Gastroesophageal sphincter (tissue), 4 donors: ENCODE measurements at regions not wholly inside any gene's neighbourhood (a gene's known extent, or its start where the extent isn't known, plus 50 kb on each side); places are given as distances from the start of the nearest gene placed in this dataset.

Experiments
- ATAC-seq: fragments of 150-250 bp; one replicate; pipeline ENCODE4 v1.9.1; 2016; ENCODE audit warnings: mild to moderate bottlenecking, moderate library complexity
- H3K27ac ChIP-seq, 4 donors: fragments of 200-600 bp; sonication (generic) in 3 of 4; 1 replicate in 3 of 4; 2 replicates in 1 of 4; pipeline ENCODE4 v1.5.1; 2016 to 2019
- H3K27me3 ChIP-seq: fragments of 200-600 bp; sonication (generic); one replicate; pipeline ENCODE4 v1.5.1; 2019
- H3K36me3 ChIP-seq, 2 donors: fragments of 200-600 bp; sonication (generic); one replicate each; pipeline ENCODE4 v1.5.1; 2019; ENCODE audit warnings: control low read depth in 1 of 2
- H3K4me1 ChIP-seq, 3 donors: fragments of 200-600 bp; sonication (generic); 1 replicate in 2 of 3; 2 replicates in 1 of 3; pipeline ENCODE4 v1.5.1; 2016 to 2019; ENCODE audit warnings: control low read depth in 2 of 3
- H3K4me3 ChIP-seq, 2 donors: fragments of 200-600 bp; sonication (generic); one replicate each; pipeline ENCODE4 v1.5.1; 2019; ENCODE audit warnings: mild to moderate bottlenecking in 1 of 2, moderate library complexity in 1 of 2
- H3K9me3 ChIP-seq, 3 donors: fragments of 200-600 bp; sonication (generic); one replicate each; pipeline ENCODE4 v1.5.1; 2017 to 2019; ENCODE audit warnings: control low read depth in 2 of 3
- EP300 ChIP-seq: sonication (generic); formaldehyde crosslinking; IDR thresholded peaks from one replicate; pipeline ENCODE4 v1.6.1; 2017; ENCODE audit warnings: antibody characterized with exemption, mild to moderate bottlenecking
- POLR2A ChIP-seq, 2 donors: fragments of 450-650 bp; IDR thresholded peaks; one replicate each; pipeline ENCODE4 v1.6.1; 2017; ENCODE audit warnings: antibody characterized with exemption in 2 of 2, mild to moderate bottlenecking in 2 of 2, moderate library complexity in 1 of 2
- POLR2AphosphoS5 ChIP-seq: sonication (generic); formaldehyde crosslinking; IDR thresholded peaks from one replicate; pipeline ENCODE4 v1.6.1; 2017; ENCODE audit warnings: antibody characterized with exemption
- WGBS, 2 donors: methylation state at CpG; one replicate each; pipeline ENCODE4 v1.1.5; 2018; ENCODE audit warnings: low coverage in 1 of 2; 5-methylcytosine and 5-hydroxymethylcytosine counted together
- TF ChIP-seq, protein P1 (sequence below), 4 experiments: fragments of 200-600 bp in 2 of 4; fragments of 450-650 bp in 2 of 4; sonication (generic) in 1 of 4; IDR thresholded peaks; one replicate each; pipeline ENCODE4 v1.5.1; 2017 to 2019; ENCODE audit warnings: antibody characterized with exemption in 4 of 4, mild to moderate bottlenecking in 2 of 4, moderate library complexity in 2 of 4

DNA sequence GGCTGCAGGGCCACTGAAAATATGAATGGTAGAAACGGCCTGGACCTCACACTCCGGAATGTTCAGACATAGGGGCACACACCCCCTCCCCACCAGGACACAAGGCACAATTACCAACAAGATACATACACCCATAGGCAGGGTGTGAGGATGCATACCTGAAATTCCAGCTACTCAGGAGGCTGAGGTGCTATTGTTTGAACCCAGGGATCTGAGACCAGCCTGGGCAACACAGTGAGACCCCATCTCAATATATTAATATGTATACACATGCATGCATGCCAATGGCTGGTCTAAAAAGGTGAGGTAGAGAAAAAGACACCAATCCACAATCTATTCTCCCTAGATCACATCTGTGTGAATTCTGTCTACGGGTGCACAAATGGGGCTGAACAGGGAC lies 403.3 kb downstream of the SHANK2 start:
- H3K27ac ChIP-seq: no peak overlapping the region
- 86 to 100% methylated on average over 1 of the region's 3 CpGs for WGBS, 2 donors
- TF ChIP-seq POLR2A (IDR thresholded peaks at IDR 0.05): no peak
- H3K27me3 ChIP-seq: no peaks in the 10 kb centered on the region
- H3K36me3 ChIP-seq: no peaks in the 10 kb centered on the region
- H3K9me3 ChIP-seq: peaks cover 0 to 25% (median 0%) of the 10 kb centered on the region in 3 donors
- H3K4me1 ChIP-seq: no peaks in the 10 kb centered on the region
- ATAC-seq: no peak
- H3K4me3 ChIP-seq: no peak overlapping the region

DNA sequence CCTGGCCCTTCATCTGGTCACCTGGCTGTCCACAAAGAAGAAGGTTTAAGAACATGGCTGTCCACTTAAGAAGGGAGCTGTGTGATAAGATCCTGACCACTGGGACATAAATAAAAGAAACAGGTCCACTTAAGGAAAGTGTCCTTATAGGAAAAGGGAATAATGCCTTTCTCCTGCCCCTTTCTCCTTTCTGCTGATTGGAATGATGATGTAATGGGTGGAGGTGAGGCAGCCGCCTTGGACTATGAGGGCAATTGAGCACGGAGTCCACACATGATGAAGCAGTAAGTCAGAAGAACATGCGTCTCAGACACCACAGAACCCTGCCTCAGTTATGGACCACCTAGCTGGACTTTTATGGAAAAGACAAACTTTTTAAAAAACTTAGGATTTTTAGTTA lies 401.1 kb downstream of the SHANK2 start:
- ATAC-seq: no peak
- WGBS, 2 donors: 89 to 93% methylated on average over 3 of the region's 3 CpGs

DNA sequence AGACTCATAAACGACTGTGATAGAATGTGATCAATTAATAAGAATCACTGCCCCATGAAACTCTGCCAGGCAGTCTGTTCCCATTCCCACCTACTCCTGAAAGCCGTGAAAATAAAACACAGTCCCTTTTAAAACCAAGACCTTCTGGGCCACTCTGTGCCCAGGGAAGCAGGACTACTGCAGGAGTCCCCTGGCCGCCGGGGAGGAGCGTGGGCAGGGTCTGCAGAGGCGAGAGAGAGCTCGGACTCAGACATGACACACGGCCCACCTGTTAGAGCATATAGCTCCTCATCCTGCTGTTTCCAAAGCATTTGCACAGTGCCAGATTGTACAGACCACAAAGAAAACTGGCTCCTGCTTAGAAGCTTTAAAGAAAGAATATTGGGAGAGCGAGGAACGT lies 400.5 kb downstream of the SHANK2 start:
- Histone ChIP-seq H3K36me3 (no peaks in the 10 kb centered on the region), H3K4me3 (no peak overlapping the region), H3K4me1 (no peaks in the 10 kb centered on the region), H3K27me3 (no peaks in the 10 kb centered on the region), H3K27ac (no peak overlapping the region), H3K9me3 (peaks cover 0 to 25% (median 0%) of the 10 kb centered on the region in 3 donors)
- WGBS, 2 donors: 81 to 85% methylated on average over 2 to 9 of the region's 10 CpGs
- no peak for ATAC-seq
- TF ChIP-seq POLR2A (IDR thresholded peaks at IDR 0.05) (no peak), EP300 (no peak), POLR2AphosphoS5 (no peak)
- TF ChIP-seq, protein P1, sequence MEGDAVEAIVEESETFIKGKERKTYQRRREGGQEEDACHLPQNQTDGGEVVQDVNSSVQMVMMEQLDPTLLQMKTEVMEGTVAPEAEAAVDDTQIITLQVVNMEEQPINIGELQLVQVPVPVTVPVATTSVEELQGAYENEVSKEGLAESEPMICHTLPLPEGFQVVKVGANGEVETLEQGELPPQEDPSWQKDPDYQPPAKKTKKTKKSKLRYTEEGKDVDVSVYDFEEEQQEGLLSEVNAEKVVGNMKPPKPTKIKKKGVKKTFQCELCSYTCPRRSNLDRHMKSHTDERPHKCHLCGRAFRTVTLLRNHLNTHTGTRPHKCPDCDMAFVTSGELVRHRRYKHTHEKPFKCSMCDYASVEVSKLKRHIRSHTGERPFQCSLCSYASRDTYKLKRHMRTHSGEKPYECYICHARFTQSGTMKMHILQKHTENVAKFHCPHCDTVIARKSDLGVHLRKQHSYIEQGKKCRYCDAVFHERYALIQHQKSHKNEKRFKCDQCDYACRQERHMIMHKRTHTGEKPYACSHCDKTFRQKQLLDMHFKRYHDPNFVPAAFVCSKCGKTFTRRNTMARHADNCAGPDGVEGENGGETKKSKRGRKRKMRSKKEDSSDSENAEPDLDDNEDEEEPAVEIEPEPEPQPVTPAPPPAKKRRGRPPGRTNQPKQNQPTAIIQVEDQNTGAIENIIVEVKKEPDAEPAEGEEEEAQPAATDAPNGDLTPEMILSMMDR (IDR thresholded peaks at IDR 0.05): no peak

More for the DNA sequence above, 401.1 kb downstream of the SHANK2 start:
- H3K27me3 ChIP-seq: no peaks in the 10 kb centered on the region
- no peaks in the 10 kb centered on the region for H3K36me3 ChIP-seq
- TF ChIP-seq EP300 (no peak), POLR2A (IDR thresholded peaks at IDR 0.05) (no peak), POLR2AphosphoS5 (no peak)
- TF ChIP-seq, protein P1 (IDR thresholded peaks at IDR 0.05): no peak
- no peaks in the 10 kb centered on the region for H3K4me1 ChIP-seq
- peaks cover 0 to 25% (median 0%) of the 10 kb centered on the region in 3 donors for H3K9me3 ChIP-seq
- no peak overlapping the region for H3K4me3 ChIP-seq
- no peak overlapping the region for H3K27ac ChIP-seq

DNA sequence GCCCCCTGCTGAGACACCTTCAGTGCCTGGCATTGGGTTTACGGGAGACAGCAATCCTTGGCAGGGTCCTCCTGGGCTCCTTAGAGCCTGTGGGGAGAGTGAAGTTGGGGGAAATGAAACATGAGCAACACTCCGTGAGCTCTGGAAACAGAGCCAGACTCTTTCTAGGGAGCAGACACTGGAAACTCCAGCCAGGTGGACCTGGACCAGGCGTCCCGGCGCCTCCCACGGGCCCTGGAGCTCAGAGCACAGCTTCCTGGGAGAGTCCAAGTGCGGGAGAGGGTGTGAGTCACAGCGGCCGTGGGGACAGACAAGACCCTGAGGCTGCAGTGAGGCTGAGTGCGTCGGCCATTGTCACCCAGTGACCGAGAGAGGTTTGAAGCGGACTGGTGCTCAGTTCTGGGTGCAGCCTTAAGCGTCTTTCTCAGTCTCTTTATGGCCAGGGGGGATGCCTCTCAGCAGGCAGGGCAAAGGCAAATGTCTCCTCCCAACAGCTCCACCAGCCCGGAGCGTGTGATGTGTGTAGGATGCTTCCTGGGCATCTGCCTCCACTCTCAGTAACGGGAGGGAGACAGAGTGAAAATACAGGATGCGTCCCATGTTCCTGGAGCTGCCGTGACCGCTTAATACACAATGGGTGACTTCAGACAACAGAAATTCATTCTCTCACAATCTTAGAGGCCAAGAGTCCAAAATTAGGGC lies 399.2 kb downstream of the SHANK2 start:
- Histone ChIP-seq H3K9me3 (peaks cover 0 to 25% (median 0%) of the 10 kb centered on the region in 3 donors), H3K36me3 (no peaks in the 10 kb centered on the region), H3K27me3 (no peaks in the 10 kb centered on the region), H3K4me1 (no peaks in the 10 kb centered on the region), H3K27ac (no peak overlapping the region), H3K4me3 (no peak overlapping the region)
- ATAC-seq: no peak
- WGBS, 2 donors: 61 to 63% methylated on average over 3 to 6 of the region's 20 CpGs
- TF ChIP-seq POLR2A (IDR thresholded peaks at IDR 0.05) (no peak), POLR2AphosphoS5 (no peak), EP300 (no peak)
- TF ChIP-seq, protein P1 (IDR thresholded peaks at IDR 0.05): no peak

DNA sequence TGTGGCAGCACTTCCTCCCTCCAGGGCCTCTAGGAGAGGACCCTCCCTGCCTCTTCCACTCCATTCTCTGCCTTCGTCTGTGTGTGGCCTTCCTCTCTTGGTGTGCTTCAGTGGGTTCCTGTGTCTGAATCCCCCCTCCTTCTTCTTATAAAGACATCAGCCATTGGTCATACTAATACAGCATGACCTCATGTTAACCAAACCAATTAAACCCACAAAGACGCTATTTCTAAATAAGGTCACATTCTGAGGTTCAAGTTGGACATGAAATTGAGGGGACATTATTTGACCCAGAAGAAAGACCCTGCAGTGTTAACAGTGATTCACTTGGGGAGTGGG lies 398.6 kb downstream of the SHANK2 start:
- H3K4me1 ChIP-seq: no peaks in the 10 kb centered on the region
- TF ChIP-seq, protein P1 (IDR thresholded peaks at IDR 0.05): no peak
- peaks cover 0 to 24% (median 0%) of the 10 kb centered on the region in 3 donors for H3K9me3 ChIP-seq
- H3K27ac ChIP-seq: no peak overlapping the region
- no peaks in the 10 kb centered on the region for H3K36me3 ChIP-seq
- no peak overlapping the region for H3K4me3 ChIP-seq
- WGBS, 2 donors: 66 to 82% methylated on average over 2 of the region's 2 CpGs
- no peaks in the 10 kb centered on the region for H3K27me3 ChIP-seq
- no peak for ATAC-seq
